ENCODE measurements at regions not wholly inside any gene's neighbourhood (a gene's known extent, or its start where the extent isn't known, plus 50 kb on each side); places are given as distances from the start of the nearest gene placed in this dataset.

- no peak overlapping the region for H3K9ac ChIP-seq
- no peaks in the 10 kb centered on the region for H4K20me1 ChIP-seq (ENCODE audit: insufficient read depth)
- no peaks in the 10 kb centered on the region for H3K79me2 ChIP-seq (ENCODE audit: insufficient read depth, low read depth)
- no peaks in the 10 kb centered on the region for H3K36me3 ChIP-seq (ENCODE audit: insufficient read depth)
- no peak overlapping the region for H3K27ac ChIP-seq
- H3K4me1 ChIP-seq (ENCODE audit: low read depth, poor library complexity, severe bottlenecking), result no peaks in the 10 kb centered on the region
- H3K4me2 ChIP-seq, result no peak overlapping the region
- H2AFZ ChIP-seq (ENCODE audit: low read depth), result no peak overlapping the region
- no peak for TF ChIP-seq CTCF (conservative IDR thresholded peaks at IDR 0.05; ENCODE audit: low read depth, low read length)
- no peak overlapping the region for H3K4me3 ChIP-seq (IDR thresholded peaks at IDR 0.05; ENCODE audit: insufficient read depth, low read depth, low read length)
- H3K27me3 ChIP-seq (ENCODE audit: insufficient read depth, low read depth), result no peaks in the 10 kb centered on the region
These were observed 412.8 kb upstream of the LYPLAL1 start for GRCh38 chr1:218760601-218761570.

DNA sequence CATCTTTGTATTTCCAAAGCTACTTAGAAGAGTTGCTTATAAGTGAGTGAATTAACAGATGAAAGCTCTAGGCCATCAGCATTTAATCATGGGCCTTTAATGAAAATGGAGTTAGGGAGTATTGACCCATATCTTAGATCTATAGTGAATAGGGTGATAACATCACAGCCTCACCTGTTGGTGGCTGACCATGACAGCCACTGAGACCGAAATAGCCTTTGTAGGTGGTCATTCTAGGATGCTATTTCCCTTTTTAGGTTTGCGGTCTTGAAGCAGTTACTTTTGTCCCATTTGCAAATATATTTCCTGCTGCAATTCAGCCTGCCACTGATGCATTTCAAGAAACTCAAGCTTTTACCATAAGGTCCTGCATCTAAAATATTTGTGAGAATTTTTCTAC is 410.1 kb upstream of the LYPLAL1 start:
- H3K9ac ChIP-seq, result no peak overlapping the region
- H3K27ac ChIP-seq, result no peak overlapping the region
- no peak overlapping the region for H3K4me3 ChIP-seq (IDR thresholded peaks at IDR 0.05; ENCODE audit: insufficient read depth, low read depth, low read length)
- H3K4me2 ChIP-seq, result no peak overlapping the region
- H2AFZ ChIP-seq (ENCODE audit: low read depth), result no peak overlapping the region
- TF ChIP-seq CTCF (conservative IDR thresholded peaks at IDR 0.05; ENCODE audit: low read depth, low read length), result no peak
- no peaks in the 10 kb centered on the region for H4K20me1 ChIP-seq (ENCODE audit: insufficient read depth)
- H3K27me3 ChIP-seq (ENCODE audit: insufficient read depth, low read depth), result no peaks in the 10 kb centered on the region
- H3K36me3 ChIP-seq (ENCODE audit: insufficient read depth), result no peaks in the 10 kb centered on the region
- no peaks in the 10 kb centered on the region for H3K79me2 ChIP-seq (ENCODE audit: insufficient read depth, low read depth)
- no peaks in the 10 kb centered on the region for H3K4me1 ChIP-seq (ENCODE audit: low read depth, poor library complexity, severe bottlenecking)

DNA sequence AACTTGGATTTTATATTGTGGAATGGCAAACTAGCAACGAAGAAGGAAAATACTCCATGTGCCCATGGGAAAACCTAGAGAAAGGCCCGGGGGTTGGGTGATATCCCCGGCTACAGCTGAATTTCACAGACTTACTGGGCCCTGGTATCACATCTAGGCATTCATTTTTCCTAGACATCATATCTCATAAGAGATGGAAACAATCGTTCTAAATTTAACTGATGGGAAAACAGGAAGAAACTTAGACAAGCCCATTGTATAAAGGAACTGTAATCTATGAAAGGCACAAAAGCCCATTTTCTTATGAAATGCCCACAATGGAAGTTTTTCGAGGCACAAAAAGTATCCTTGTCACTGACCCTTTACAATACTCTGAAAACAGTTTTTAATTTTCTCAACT is 407.9 kb upstream of the LYPLAL1 start:
- Histone ChIP-seq H3K4me3 (IDR thresholded peaks at IDR 0.05; ENCODE audit: insufficient read depth, low read depth, low read length) (no peak overlapping the region), H2AFZ (ENCODE audit: low read depth) (no peak overlapping the region), H3K9ac (no peak overlapping the region), H3K36me3 (ENCODE audit: insufficient read depth) (no peaks in the 10 kb centered on the region), H3K4me1 (ENCODE audit: low read depth, poor library complexity, severe bottlenecking) (no peaks in the 10 kb centered on the region), H3K27me3 (ENCODE audit: insufficient read depth, low read depth) (no peaks in the 10 kb centered on the region), H4K20me1 (ENCODE audit: insufficient read depth) (no peaks in the 10 kb centered on the region), H3K27ac (no peak overlapping the region), H3K4me2 (no peak overlapping the region), H3K79me2 (ENCODE audit: insufficient read depth, low read depth) (no peaks in the 10 kb centered on the region)
- TF ChIP-seq CTCF (conservative IDR thresholded peaks at IDR 0.05; ENCODE audit: low read depth, low read length), result no peak

DNA sequence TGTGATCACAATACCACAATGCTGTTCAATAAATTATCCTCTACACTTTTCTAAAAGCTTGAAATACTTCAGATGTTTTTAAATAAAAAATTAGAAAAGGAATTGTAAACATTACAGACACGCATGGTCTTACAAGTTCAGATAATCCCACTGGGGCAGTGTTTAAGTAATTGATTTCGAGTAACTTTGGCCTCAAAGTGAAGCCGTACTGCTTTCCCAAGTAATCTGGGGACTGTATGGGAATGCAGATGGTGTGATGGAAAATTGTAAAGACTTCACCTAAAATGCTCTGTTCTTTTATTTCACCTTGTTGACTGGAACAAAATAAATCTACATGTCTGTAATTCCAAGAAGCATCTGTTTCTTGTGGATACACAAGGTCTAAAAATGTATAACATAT is 401.7 kb upstream of the LYPLAL1 start:
- Histone ChIP-seq H3K79me2 (ENCODE audit: insufficient read depth, low read depth) (no peaks in the 10 kb centered on the region), H3K4me2 (no peak overlapping the region), H4K20me1 (ENCODE audit: insufficient read depth) (no peaks in the 10 kb centered on the region), H3K27ac (no peak overlapping the region), H3K27me3 (ENCODE audit: insufficient read depth, low read depth) (no peaks in the 10 kb centered on the region), H2AFZ (ENCODE audit: low read depth) (no peak overlapping the region), H3K4me1 (ENCODE audit: low read depth, poor library complexity, severe bottlenecking) (no peaks in the 10 kb centered on the region), H3K9ac (no peak overlapping the region), H3K4me3 (IDR thresholded peaks at IDR 0.05; ENCODE audit: insufficient read depth, low read depth, low read length) (no peak overlapping the region), H3K36me3 (ENCODE audit: insufficient read depth) (no peaks in the 10 kb centered on the region)
- TF ChIP-seq CTCF (conservative IDR thresholded peaks at IDR 0.05; ENCODE audit: low read depth, low read length), result no peak

All from KMS-11 (cell line).